GM23338 (cell line): ENCODE measurements at regions not wholly inside any gene's neighbourhood (a gene's known extent, or its start where the extent isn't known, plus 50 kb on each side); places are given as distances from the start of the nearest gene placed in this dataset.

Experiments used
- ATAC-seq: fragments of 200-7000 bp; cut with Tn5 transposase; 3 replicates; pipeline ENCODE4 v1.9.1; 2020
- DNase-seq: peaks from one replicate; pipeline ENCODE4 v3.0.0-alpha.2; 2015; ENCODE audit warnings: low spot score
- H2AFZ ChIP-seq: fragments of 200-600 bp; sonication (generic); 2 replicates; pipeline ENCODE4 v1.8.0; 2016; ENCODE audit warnings: antibody characterized with exemption, mild to moderate bottlenecking, moderate library complexity
- H3F3A ChIP-seq: fragments of 200-600 bp; sonication (generic); replicated peaks from 2 replicates; pipeline ENCODE4 v1.8.0; 2017; ENCODE audit warnings: antibody characterized with exemption, mixed run types, low read depth
- H3K27ac ChIP-seq: fragments of 200-600 bp; sonication (generic); 2 replicates; pipeline ENCODE4 v1.6.1; 2016; ENCODE audit warnings: low read depth
- H3K27me3 ChIP-seq: fragments of 200-600 bp; sonication (generic); 2 replicates; pipeline ENCODE4 v1.8.0; 2016; ENCODE audit warnings: mild to moderate bottlenecking, mixed run types, moderate library complexity; ENCODE audit not compliant: insufficient read depth
- H3K36me3 ChIP-seq: fragments of 200-600 bp; sonication (generic); 2 replicates; pipeline ENCODE4 v1.8.0; 2016; ENCODE audit warnings: mild to moderate bottlenecking; ENCODE audit not compliant: insufficient read depth
- H3K4me1 ChIP-seq: fragments of 200-600 bp; sonication (generic); 2 replicates; pipeline ENCODE4 v1.8.0; 2016; ENCODE audit warnings: mild to moderate bottlenecking, moderate library complexity; ENCODE audit not compliant: insufficient read depth
- H3K4me2 ChIP-seq: fragments of 200-600 bp; sonication (generic); 2 replicates; pipeline ENCODE4 v1.7.1; 2017; ENCODE audit warnings: mixed run types
- H3K4me3 ChIP-seq: fragments of 200-600 bp; sonication (generic); 2 replicates; pipeline ENCODE4 v1.6.1; 2016; ENCODE audit warnings: mixed run types
- H3K79me2 ChIP-seq: fragments of 200-600 bp; sonication (generic); replicated peaks from 2 replicates; pipeline ENCODE4 v1.8.0; 2017; ENCODE audit warnings: mild to moderate bottlenecking; ENCODE audit not compliant: insufficient read depth
- H3K9me2 ChIP-seq: fragments of 200-600 bp; sonication (generic); 2 replicates; pipeline ENCODE4 v1.8.0; 2017; ENCODE audit not compliant: insufficient read depth
- H4K20me1 ChIP-seq: fragments of 200-600 bp; sonication (generic); replicated peaks from 2 replicates; pipeline ENCODE4 v1.8.0; 2017; ENCODE audit warnings: mild to moderate bottlenecking; ENCODE audit not compliant: insufficient read depth
- H3K27ac Mint-ChIP-seq: 2 replicates; pipeline ENCODE4 v1.8.0; 2020; ENCODE audit warnings: inconsistent platforms, mild to moderate bottlenecking, moderate library complexity, mixed read lengths
- H3K27me3 Mint-ChIP-seq: 3 replicates; pipeline ENCODE4 v1.8.0; 2022; ENCODE audit warnings: low read depth, mild to moderate bottlenecking, moderate library complexity, mixed read lengths, inconsistent platforms; ENCODE audit not compliant: insufficient read depth, poor library complexity
- H3K36me3 Mint-ChIP-seq: 3 replicates; pipeline ENCODE4 v1.8.0; 2021; ENCODE audit warnings: low read depth, mild to moderate bottlenecking, inconsistent platforms, moderate library complexity, mixed read lengths
- H3K4me1 Mint-ChIP-seq: 3 replicates; pipeline ENCODE4 v1.8.0; 2020; ENCODE audit warnings: mild to moderate bottlenecking, inconsistent platforms, mixed read lengths
- H3K4me3 Mint-ChIP-seq: 3 replicates; pipeline ENCODE4 v1.8.0; 2021; ENCODE audit warnings: moderate library complexity, mild to moderate bottlenecking, inconsistent platforms, mixed read lengths
- H3K9me3 Mint-ChIP-seq: 3 replicates; pipeline ENCODE4 v1.8.0; 2020; ENCODE audit warnings: moderate library complexity, mild to moderate bottlenecking, inconsistent platforms, mixed read lengths
- CREB1 ChIP-seq: fragments of 250-450 bp; sonication (Bioruptor Pico); IDR thresholded peaks from 2 replicates; pipeline ENCODE4 v1.5.0; 2020; ENCODE audit warnings: low read depth, mild to moderate bottlenecking, moderate library complexity
- CTCF ChIP-seq, 2 experiments: fragments of 200-600 bp in 1 of 2; sonication (generic) in 1 of 2; conservative IDR thresholded peaks; 2 replicates each; pipeline versions ENCODE4 v1.5.1 to v1.6.1; 2016 to 2017; ENCODE audit warnings: antibody characterized with exemption in 2 of 2, low read depth in 2 of 2, mild to moderate bottlenecking in 2 of 2, moderate library complexity in 1 of 2
- EZH2 ChIP-seq: fragments of 200-600 bp; sonication (generic); IDR thresholded peaks from one replicate; pipeline ENCODE4 v1.8.0; 2017; ENCODE audit warnings: antibody characterized with exemption, mild to moderate bottlenecking, low read depth; ENCODE audit not compliant: unreplicated experiment
- EZH2phosphoT487 ChIP-seq: fragments of 200-600 bp; sonication (generic); IDR thresholded peaks from one replicate; pipeline ENCODE4 v1.8.1; 2018; ENCODE audit warnings: antibody characterized with exemption; ENCODE audit not compliant: unreplicated experiment
- JUNB ChIP-seq: IDR thresholded peaks from one replicate; pipeline ENCODE4 v1.6.1; 2016; ENCODE audit warnings: antibody characterized with exemption; ENCODE audit not compliant: unreplicated experiment
- POLR2AphosphoS5 ChIP-seq: IDR thresholded peaks from 2 replicates; pipeline ENCODE4 v1.6.1; 2016; ENCODE audit warnings: antibody characterized with exemption, low read depth
- STAT1 ChIP-seq: IDR thresholded peaks from one replicate; pipeline ENCODE4 v1.6.1; 2016; ENCODE audit warnings: antibody characterized with exemption; ENCODE audit not compliant: unreplicated experiment
- ZNF331 ChIP-seq: fragments of 250-450 bp; sonication (Bioruptor Pico); IDR thresholded peaks from 2 replicates; pipeline ENCODE4 v1.5.0; 2020; ENCODE audit warnings: low read depth, mild to moderate bottlenecking, moderate library complexity
- TF ChIP-seq, protein P1 (sequence below): fragments of 250-450 bp; sonication (Bioruptor Pico); IDR thresholded peaks from 2 replicates; pipeline ENCODE4 v1.5.0; 2020; ENCODE audit warnings: mild to moderate bottlenecking, moderate library complexity

DNA sequence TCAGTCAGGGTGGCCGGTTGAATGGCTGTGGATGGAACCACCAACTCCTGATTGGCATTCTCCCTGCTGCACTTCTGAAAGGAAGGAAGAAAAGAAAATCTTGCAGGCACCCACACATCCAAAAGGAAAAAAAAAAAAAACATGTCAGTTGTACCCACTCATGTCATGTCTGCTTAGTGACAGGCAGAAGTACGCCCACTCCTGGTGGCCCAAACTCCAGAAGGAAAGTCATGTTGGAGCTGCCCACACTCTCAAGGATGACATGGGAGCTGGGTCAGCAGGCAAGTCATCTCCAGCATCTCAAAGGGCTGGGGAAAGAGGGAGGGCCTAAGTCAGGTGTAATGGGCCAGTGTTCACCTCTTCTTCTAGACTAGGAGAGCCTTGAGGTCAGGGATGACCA is 1079.1 kb downstream of the BCL11B start (continued):
- TF ChIP-seq, protein P1, sequence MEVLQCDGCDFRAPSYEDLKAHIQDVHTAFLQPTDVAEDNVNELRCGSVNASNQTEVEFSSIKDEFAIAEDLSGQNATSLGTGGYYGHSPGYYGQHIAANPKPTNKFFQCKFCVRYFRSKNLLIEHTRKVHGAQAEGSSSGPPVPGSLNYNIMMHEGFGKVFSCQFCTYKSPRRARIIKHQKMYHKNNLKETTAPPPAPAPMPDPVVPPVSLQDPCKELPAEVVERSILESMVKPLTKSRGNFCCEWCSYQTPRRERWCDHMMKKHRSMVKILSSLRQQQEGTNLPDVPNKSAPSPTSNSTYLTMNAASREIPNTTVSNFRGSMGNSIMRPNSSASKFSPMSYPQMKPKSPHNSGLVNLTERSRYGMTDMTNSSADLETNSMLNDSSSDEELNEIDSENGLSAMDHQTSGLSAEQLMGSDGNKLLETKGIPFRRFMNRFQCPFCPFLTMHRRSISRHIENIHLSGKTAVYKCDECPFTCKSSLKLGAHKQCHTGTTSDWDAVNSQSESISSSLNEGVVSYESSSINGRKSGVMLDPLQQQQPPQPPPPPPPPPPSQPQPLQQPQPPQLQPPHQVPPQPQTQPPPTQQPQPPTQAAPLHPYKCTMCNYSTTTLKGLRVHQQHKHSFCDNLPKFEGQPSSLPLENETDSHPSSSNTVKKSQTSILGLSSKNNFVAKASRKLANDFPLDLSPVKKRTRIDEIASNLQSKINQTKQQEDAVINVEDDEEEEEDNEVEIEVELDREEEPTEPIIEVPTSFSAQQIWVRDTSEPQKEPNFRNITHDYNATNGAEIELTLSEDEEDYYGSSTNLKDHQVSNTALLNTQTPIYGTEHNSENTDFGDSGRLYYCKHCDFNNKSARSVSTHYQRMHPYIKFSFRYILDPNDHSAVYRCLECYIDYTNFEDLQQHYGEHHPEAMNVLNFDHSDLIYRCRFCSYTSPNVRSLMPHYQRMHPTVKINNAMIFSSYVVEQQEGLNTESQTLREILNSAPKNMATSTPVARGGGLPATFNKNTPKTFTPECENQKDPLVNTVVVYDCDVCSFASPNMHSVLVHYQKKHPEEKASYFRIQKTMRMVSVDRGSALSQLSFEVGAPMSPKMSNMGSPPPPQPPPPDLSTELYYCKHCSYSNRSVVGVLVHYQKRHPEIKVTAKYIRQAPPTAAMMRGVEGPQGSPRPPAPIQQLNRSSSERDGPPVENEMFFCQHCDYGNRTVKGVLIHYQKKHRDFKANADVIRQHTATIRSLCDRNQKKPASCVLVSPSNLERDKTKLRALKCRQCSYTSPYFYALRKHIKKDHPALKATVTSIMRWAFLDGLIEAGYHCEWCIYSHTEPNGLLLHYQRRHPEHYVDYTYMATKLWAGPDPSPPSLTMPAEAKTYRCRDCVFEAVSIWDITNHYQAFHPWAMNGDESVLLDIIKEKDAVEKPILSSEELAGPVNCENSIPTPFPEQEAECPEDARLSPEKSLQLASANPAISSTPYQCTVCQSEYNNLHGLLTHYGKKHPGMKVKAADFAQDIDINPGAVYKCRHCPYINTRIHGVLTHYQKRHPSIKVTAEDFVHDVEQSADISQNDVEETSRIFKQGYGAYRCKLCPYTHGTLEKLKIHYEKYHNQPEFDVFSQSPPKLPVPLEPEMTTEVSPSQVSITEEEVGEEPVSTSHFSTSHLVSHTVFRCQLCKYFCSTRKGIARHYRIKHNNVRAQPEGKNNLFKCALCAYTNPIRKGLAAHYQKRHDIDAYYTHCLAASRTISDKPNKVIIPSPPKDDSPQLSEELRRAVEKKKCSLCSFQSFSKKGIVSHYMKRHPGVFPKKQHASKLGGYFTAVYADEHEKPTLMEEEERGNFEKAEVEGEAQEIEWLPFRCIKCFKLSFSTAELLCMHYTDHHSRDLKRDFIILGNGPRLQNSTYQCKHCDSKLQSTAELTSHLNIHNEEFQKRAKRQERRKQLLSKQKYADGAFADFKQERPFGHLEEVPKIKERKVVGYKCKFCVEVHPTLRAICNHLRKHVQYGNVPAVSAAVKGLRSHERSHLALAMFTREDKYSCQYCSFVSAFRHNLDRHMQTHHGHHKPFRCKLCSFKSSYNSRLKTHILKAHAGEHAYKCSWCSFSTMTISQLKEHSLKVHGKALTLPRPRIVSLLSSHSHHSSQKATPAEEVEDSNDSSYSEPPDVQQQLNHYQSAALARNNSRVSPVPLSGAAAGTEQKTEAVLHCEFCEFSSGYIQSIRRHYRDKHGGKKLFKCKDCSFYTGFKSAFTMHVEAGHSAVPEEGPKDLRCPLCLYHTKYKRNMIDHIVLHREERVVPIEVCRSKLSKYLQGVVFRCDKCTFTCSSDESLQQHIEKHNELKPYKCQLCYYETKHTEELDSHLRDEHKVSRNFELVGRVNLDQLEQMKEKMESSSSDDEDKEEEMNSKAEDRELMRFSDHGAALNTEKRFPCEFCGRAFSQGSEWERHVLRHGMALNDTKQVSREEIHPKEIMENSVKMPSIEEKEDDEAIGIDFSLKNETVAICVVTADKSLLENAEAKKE, result no peak
- TF ChIP-seq JUNB (no peak), CTCF (conservative IDR thresholded peaks at IDR 0.05; ENCODE audit: low read depth in 2 of 2) (no peak), POLR2AphosphoS5 (no peak), EZH2phosphoT487 (no peak)

- Mint-ChIP-seq H3K27ac (no peak overlapping the region), H3K4me3 (no peak overlapping the region), H3K4me1 (peaks cover 9% of the 10 kb centered on the region), H3K9me3 (peaks cover 3% of the 10 kb centered on the region; the same call in 2 of the 3 replicates), H3K36me3 (peaks cover 4% of the 10 kb centered on the region; the same call in 1 of the 3 replicates), H3K27me3 (no peaks in the 10 kb centered on the region)
- Histone ChIP-seq H3F3A (no peaks in the 10 kb centered on the region), H2AFZ (no peak overlapping the region), H3K36me3 (no peaks in the 10 kb centered on the region), H3K9me2 (peaks cover 25% of the 10 kb centered on the region), H3K27ac (no peak overlapping the region), H3K4me2 (no peak overlapping the region), H3K79me2 (no peaks in the 10 kb centered on the region), H3K27me3 (no peaks in the 10 kb centered on the region), H4K20me1 (no peaks in the 10 kb centered on the region), H3K4me1 (no peaks in the 10 kb centered on the region), H3K4me3 (no peak overlapping the region)
- ATAC-seq (no peak), DNase-seq (no peak)
- TF ChIP-seq EZH2phosphoT487 (no peak), ZNF331 (CRISPR knock-in tag) (no peak), CREB1 (no peak), EZH2 (no peak), STAT1 (no peak), JUNB (no peak)
- TF ChIP-seq, protein P1, result no peak
Measured at GRCh38 chr14:98194821-98195220, 1077.2 kb downstream of the BCL11B start.
